ENCODE measurements at regions not wholly inside any gene's neighbourhood (a gene's known extent, or its start where the extent isn't known, plus 50 kb on each side); places are given as distances from the start of the nearest gene placed in this dataset.

DNA sequence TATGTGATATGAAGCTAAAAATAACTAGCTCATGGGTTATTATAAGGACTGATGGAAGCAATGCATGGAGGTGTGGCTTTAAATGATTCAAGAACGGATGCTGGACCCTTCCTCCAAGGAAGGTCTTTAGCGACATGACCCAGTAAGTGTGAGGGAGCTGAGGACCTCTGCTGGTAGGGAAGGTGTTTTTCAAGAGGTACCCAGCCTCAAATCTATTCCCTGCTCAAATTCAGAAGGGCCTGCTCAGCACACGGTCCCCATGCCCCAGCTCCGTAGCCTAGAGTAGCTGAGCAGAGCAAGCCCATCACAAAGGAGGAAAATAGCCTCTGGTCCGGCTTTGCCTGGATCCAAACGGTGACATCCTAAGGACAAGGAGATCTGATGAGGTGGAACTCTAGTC, 266.2 kb upstream of the IGF1R start:
- no peak; the same call in 1 of the 2 replicates for TF ChIP-seq CTCF (IDR thresholded peaks at IDR 0.05)
- no peak for TF ChIP-seq ZNF512 (CRISPR knock-in tag; IDR thresholded peaks at IDR 0.05; ENCODE audit: borderline replicate concordance)
- no peak for TF ChIP-seq NFYB (CRISPR knock-in tag; conservative IDR thresholded peaks at IDR 0.05; ENCODE audit: low read depth)
- TF ChIP-seq TEAD4 (CRISPR knock-in tag; IDR thresholded peaks at IDR 0.05), result no peak
- TF ChIP-seq, protein P1, sequence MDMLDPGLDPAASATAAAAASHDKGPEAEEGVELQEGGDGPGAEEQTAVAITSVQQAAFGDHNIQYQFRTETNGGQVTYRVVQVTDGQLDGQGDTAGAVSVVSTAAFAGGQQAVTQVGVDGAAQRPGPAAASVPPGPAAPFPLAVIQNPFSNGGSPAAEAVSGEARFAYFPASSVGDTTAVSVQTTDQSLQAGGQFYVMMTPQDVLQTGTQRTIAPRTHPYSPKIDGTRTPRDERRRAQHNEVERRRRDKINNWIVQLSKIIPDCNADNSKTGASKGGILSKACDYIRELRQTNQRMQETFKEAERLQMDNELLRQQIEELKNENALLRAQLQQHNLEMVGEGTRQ (CRISPR knock-in tag; IDR thresholded peaks at IDR 0.05), result no peak
- no peak for TF ChIP-seq ATF1 (CRISPR knock-in tag; IDR thresholded peaks at IDR 0.05)
- no peak; the same call in 1 of the 2 replicates for TF ChIP-seq MAX (CRISPR knock-in tag; IDR thresholded peaks at IDR 0.05)

Data from WTC11 (cell line).